ENCODE measurements at regions not wholly inside any gene's neighbourhood (a gene's known extent, or its start where the extent isn't known, plus 50 kb on each side); places are given as distances from the start of the nearest gene placed in this dataset.

GRCh38 chr12:124713436-124714082 is 146.1 kb upstream of the NCOR2 start:
- Histone ChIP-seq H3K9me3 (no peaks in the 10 kb centered on the region), H3K4me3 (peak overlapping the region; percentile 22 to 36), H3K27ac (peak overlapping the region; percentile 76 to 92 (median 88)), H3K36me3 (no peaks in the 10 kb centered on the region), H3K4me1 (peaks cover 0 to 34% (median 4%) of the 10 kb centered on the region in 3 donors), H3K27me3 (no peaks in the 10 kb centered on the region)
- peak; percentile 97 for TF ChIP-seq POLR2AphosphoS5 (IDR thresholded peaks at IDR 0.05)
- no peak for TF ChIP-seq EP300 (IDR thresholded peaks at IDR 0.05)
- 0 to 9% methylated on average over 5 to 12 of the region's 17 CpGs for WGBS, 2 donors (ENCODE audit: low coverage in 1 of 2)
- ATAC-seq: peak; percentile 72

DNA sequence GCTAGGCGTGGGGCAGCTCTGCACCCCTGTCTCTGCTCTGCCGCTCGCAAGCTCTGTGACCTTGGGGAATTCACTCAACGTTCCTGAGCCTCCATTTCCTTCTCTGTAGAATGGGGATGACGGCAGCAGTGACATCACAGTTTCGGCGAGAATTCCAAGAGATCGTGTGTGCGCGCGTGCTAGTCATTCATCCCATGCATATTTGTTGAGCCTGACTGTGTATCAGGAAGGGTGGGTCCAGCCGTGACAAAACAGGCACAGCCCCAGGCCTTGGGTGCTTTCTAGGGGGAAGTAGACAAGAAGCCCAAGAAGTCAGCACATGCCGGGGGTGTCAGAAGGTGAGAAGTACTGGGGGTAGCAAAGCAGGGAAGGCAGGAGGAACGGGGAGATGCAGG is 145.6 kb upstream of the NCOR2 start:
- WGBS, 2 donors (ENCODE audit: low coverage in 1 of 2): 70% methylated on average over 4 of the region's 14 CpGs; no CpG with 5 or more reads in 1 of the 2 donors
- TF ChIP-seq EP300 (IDR thresholded peaks at IDR 0.05) (no peak), POLR2AphosphoS5 (IDR thresholded peaks at IDR 0.05) (peak; percentile 52)
- Histone ChIP-seq H3K27me3 (no peaks in the 10 kb centered on the region), H3K36me3 (no peaks in the 10 kb centered on the region), H3K4me3 (peak overlapping the region in 1 of 2 donors; percentile 36), H3K9me3 (peaks cover 0 to under 1% (median 0%) of the 10 kb centered on the region in 3 donors), H3K27ac (peak overlapping the region; percentile 76 to 92 (median 88)), H3K4me1 (peaks cover 0 to 34% (median 4%) of the 10 kb centered on the region in 3 donors)
- ATAC-seq: peak; percentile 63

DNA sequence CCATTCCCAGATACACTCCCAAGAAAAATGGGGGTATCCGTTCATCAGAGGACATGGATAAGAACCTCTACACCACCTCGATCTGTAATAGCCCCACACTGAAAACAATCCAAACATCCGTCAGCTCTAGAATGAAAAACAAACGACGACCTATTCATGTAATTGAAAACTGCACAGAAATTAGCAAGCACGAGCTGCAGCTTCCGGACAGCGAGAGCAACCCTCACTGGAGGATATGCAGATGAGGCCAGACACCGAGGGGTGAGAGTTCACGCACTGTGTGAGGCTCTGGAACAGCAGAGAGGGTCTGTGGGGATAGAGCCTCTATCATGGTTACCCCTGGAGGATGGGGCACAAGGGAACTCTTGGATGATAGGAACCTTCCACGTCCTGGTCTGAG is 143.9 kb upstream of the NCOR2 start:
- no peak for ATAC-seq
- 70 to 73% methylated on average over 2 to 11 of the region's 11 CpGs for WGBS, 2 donors (ENCODE audit: low coverage in 1 of 2)
- H3K27ac ChIP-seq: no peak overlapping the region
- H3K36me3 ChIP-seq: no peaks in the 10 kb centered on the region
- H3K27me3 ChIP-seq: no peaks in the 10 kb centered on the region
- H3K4me3 ChIP-seq: no peak overlapping the region
- peaks cover 0 to 6% (median 0%) of the 10 kb centered on the region in 3 donors for H3K9me3 ChIP-seq
- TF ChIP-seq EP300 (IDR thresholded peaks at IDR 0.05) (no peak), POLR2AphosphoS5 (IDR thresholded peaks at IDR 0.05) (no peak), POLR2A (IDR thresholded peaks at IDR 0.05) (no peak), CTCF (IDR thresholded peaks at IDR 0.05) (no peak)
- peaks cover 0 to 34% (median 4%) of the 10 kb centered on the region in 3 donors for H3K4me1 ChIP-seq

DNA sequence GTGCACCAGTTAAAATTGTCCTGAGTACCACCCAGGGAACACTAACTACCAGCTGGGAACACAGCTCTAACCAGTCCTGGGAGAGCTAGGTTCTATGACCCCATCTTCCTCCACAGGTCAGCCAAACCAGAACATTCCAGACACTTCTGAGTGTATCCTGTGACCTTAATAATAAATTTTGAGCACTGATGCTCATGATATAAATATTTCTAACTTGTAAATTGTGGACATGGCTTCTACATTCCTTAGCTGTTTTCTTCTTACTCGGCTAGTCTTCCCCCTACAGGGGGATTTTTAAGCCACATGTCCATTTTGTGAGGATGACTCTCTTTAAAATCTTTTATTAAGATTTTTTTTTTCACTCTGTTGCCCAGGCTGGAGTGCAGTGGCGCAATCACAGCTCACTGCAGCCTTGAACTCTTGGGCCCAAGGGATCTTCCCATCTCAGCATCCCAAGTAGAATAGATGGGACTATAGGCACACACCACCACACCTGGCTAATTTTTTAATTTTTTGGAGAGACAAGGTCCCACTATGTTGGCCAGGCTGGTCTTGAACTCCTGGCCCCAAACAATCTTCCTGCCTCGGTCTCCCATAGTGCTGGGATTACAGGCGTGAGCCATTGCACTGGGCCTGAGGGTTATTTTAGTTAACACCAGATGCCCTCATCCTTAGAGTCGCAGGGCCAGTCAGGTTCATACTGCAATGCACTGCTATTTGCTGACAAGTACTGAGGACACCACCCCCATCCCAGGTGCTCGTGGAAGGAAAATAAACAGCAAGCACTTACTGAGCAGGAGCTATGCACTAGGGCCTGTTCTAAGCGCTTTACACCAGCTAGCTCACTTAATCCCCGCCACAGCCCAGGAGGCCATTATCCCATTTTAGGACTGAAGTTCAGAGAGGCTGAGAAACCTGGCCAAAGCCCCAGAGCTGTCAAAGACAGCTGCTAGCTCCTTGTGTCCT is 142.6 kb upstream of the NCOR2 start:
- H3K9me3 ChIP-seq: peaks cover 0 to 6% (median 0%) of the 10 kb centered on the region in 3 donors
- H3K36me3 ChIP-seq: no peaks in the 10 kb centered on the region
- H3K4me3 ChIP-seq: no peak overlapping the region
- 60 to 74% methylated on average over 2 to 3 of the region's 8 CpGs for whole genome bisulfite sequencing, 2 donors (ENCODE audit: low coverage in 1 of 2)
- TF ChIP-seq POLR2AphosphoS5 (IDR thresholded peaks at IDR 0.05): peak; percentile 15
- TF ChIP-seq CTCF (IDR thresholded peaks at IDR 0.05): peak in 2 of 4 experiments; percentile 36 to 47
- no peak for TF ChIP-seq POLR2A (IDR thresholded peaks at IDR 0.05)
- H3K27ac ChIP-seq: peak overlapping the region in 2 of 4 donors; percentile 50 to 58
- no peaks in the 10 kb centered on the region for H3K27me3 ChIP-seq
- ATAC-seq: peak; percentile 53
- H3K4me1 ChIP-seq: peaks cover 0 to 34% (median 4%) of the 10 kb centered on the region in 3 donors

GRCh38 chr12:124707316-124707715 is 139.9 kb upstream of the NCOR2 start:
- Histone ChIP-seq H3K27me3 (no peaks in the 10 kb centered on the region), H3K4me3 (no peak overlapping the region), H3K4me1 (peaks cover 0 to 14% (median 0%) of the 10 kb centered on the region in 3 donors), H3K36me3 (no peaks in the 10 kb centered on the region), H3K9me3 (peaks cover 0 to 6% (median 0%) of the 10 kb centered on the region in 3 donors), H3K27ac (no peak overlapping the region)
- ATAC-seq: no peak
- WGBS, 2 donors (ENCODE audit: low coverage in 1 of 2): 91 to 98% methylated on average over 6 of the region's 8 CpGs
- TF ChIP-seq POLR2AphosphoS5 (IDR thresholded peaks at IDR 0.05) (no peak), CTCF (IDR thresholded peaks at IDR 0.05) (no peak), EP300 (IDR thresholded peaks at IDR 0.05) (no peak)

Measured in gastroesophageal sphincter (tissue), 4 donors.